GM21717 (cell line): ENCODE measurements at regions not wholly inside any gene's neighbourhood (a gene's known extent, or its start where the extent isn't known, plus 50 kb on each side); places are given as distances from the start of the nearest gene placed in this dataset.
"Not testable (repeated sequence)": the region's sequence is repeated elsewhere in the genome, so short reads cannot be mapped to it uniquely, and the experiment has no call there.

Experiments used
- ATAC-seq: cut with Tn5 transposase; IDR thresholded peaks from one replicate; pipeline ENCODE4 v1.9.1; 2021; ENCODE audit warnings: mild to moderate bottlenecking, moderate library complexity; ENCODE audit not compliant: unreplicated experiment

DNA sequence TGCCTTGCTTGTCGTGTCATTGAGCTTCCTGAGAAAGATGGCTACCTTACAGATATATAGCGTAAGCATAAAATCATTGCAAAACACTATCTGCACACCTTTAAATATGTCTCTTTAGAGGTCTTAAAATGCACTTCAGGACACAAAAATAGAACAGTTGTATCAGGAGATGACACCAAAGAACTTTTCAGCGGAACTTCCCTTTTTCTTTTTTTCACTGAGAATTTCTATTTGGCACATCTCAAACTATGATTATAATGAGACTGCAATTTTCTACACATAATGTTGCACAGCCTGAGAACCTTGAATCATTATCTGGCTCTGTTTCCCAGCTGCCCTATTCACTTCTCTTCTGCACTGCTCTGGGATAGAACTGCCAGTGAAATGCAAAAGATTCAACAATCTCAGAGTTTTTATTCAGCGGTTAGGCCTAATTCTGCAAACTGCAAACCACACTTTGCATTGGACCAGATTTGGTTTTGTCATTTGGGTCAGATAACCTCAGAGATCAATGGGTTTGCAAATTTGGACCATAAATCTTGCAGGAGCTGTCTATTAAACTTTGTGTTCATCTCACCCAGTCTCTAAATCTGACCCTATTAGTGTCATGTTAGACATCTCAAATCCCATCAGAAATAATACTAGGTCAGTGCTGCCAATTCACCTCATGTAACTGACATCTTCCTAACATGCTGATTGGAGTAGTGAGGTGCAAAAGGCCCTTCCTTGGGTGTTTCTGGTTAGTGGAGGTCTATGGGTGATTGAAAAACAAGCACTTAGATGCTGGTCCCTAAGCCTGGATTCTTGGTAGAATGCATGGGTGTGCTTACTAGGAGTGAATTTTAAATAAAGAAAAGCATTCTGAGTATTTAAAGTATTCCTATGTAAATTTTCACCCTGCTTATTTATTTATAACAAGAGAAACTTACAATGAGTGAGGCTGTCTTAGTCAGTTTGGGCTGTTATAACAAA, 382.7 kb downstream of the UTRN start:
- no peak for ATAC-seq

DNA sequence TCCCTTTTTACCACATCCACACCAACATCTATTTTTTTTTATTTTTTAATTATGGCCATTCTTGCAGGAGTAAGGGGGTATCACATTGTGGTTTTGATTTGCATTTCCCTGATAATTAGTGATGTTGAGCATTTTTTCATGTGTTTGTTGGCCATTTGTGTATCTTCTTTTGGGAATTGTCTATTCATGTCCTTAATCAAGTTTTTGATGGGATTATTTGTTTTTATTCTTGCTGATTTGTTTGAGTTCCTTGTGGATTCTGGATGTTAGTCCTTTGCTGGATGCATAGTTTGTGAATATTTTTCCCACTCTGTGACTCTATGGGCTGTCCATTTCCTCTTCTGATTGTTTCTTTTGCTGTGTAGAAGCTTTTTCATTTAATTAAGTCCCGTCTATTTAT, 385.1 kb downstream of the UTRN start:
- not testable (repeated sequence) for ATAC-seq

DNA sequence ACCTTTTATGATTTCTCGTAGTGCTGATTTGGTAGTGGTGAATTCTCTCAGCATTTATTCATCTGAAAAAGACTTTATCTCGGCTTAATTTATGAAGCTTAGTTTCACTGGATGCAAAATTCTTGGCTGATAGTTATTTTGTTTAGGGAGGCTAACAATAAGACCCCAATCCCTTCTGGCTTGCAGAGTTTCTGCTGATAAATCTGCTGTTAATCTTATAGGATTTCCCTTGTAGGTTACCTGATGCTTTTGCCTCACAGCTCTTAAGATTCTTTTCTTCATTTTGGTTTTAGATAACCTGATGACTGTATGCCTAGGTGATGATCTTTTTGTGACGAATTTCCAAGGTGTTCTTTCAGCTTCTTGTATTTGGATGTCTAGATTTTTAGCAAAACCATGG, 388.7 kb downstream of the UTRN start:
- no peak for ATAC-seq

DNA sequence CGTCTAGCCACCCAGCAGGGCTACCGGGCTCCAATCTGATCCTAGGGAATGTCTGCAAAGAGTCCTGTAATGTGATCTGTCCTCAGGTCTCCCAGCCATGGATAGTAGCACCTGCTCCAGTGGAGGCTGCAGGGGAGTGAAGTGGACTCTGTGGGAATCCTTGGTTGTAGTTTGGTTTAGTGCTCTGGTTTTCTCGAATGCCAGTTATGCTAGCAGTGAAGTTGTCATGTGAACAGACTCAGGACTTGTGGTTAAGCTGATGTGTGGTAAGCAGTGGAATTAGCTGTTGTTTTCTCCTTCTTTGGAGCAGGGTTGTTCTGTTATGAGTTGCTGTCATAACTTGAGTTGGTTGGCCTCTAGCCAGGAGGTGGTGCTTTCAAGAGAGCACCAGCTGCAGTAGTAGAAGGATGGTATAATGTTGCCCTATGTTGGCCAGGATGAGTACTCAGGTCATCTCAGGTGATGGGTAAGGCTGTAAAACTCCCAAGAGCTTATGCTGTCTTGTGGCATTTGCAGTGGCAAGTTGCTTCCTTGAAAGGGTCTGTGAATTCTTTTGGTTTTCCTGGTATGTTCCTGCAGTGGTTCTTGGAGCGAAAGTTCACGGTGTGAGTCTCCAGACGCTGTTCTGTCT, 390.2 kb downstream of the UTRN start:
- no peak for ATAC-seq

DNA sequence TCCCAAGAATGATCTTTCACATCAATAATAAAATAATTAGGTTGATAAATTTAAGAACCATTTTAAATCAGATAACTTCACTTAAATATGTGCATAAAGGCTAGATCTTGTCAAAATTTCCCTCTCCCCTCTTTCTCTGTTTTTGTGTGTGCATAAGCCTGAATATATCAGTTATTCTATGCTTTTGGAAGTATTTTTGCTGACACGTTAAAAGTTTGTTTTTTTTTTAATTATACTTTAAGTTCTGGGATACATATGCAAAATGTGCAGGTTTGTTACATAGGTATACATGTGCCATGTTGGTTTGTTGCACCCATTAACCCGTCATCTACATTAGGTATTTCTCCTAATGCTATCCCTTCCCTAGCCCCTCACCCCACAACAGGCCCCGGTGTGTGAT, 391.2 kb downstream of the UTRN start:
- not testable (repeated sequence) for ATAC-seq

DNA sequence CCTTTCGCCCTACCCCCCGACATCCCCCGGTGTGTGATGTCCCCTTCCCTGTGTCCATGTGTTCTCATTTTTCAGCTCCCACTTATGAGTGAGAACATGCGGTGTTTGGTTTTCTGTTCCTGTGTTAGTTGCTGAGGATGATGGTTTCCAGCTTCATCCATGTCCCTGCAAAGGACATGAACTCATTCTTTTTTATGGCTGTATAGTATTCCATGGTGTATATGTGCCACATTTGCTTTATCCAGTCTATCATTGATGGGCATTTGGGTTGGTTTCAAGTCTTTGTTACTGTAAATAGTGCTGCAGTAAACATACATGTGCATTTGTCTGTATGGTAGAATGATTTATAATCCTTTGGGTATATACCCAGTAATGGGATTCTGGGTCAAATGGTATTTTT, 392.1 kb downstream of the UTRN start:
- ATAC-seq = not testable (repeated sequence)

DNA sequence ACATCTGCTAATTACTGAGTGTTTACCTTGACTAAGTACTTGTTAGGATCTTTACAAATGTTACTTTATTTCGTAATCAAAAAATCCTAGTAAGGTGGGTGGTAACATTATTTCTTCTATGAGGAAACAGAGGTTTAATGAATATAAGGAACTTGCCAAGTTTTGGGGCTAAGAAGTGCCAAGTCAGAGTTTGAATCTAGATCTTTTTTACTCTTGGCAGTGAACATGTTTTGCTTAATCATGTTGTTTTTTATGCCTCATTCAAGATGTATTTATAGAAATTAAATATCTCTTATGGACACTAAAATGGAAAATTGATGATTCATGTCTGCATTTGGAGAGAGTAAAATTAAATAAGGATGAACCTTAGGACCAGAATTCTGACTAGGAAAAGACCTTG, 393.7 kb downstream of the UTRN start:
- no peak for ATAC-seq

DNA sequence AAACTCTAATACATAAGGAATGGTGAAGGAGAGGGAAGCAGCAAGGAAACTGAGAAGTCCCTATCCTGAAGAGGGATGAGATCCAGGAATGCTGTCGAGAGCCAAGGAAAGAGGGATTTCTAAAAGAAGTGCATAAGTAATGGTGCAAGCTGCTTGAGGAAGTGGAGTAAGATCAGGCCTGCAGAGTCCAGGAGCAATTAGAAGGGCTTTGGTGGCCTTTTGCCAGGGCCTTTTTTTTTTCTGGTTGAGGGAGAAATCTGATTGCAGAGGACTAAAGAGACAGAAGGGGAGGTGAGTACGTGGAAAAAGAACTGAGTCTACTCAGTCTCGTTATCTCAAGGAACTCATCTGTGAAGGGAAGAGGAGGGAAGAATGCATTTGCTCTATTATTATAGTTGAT, 396.2 kb downstream of the UTRN start:
- ATAC-seq = no peak

DNA sequence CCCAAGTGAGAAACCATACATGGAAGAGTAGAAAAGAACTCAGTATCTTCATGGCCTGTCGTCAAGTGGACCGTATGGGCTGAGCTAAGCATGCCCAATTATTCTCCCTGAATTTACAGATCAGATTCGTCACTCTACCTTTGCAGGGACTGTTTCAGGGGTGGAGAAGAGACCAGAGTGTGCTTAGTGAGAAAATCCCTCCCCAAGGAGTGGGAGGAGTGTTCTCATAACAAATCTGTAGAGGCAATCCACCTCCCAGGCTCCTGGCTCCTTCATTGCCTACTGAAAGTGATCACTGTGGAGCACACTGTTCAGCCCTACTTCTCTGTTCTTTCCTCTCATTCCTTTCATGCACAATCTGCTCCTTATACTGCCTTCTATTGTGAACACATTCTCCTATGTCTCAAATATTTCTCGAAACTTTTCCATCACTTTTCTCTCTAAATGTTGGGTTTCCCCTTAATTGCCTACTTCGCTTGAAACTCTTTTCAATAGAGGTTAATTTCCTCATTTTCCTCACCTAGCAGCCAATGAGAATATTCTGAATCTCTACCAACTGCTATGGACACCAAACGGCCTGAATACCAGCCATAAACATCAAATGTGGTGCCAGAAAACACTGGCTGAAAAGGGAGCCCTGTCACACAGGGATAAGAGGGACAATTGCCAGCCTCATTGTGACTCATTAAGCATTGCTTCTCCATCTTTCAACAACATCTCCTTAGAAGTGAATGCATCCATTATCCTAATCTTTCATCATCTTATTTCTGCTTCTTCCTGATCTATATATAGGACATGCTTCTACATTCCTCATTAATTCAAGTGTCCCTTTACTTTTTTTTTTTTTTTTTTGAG, 398.3 kb downstream of the UTRN start:
- no peak for ATAC-seq

DNA sequence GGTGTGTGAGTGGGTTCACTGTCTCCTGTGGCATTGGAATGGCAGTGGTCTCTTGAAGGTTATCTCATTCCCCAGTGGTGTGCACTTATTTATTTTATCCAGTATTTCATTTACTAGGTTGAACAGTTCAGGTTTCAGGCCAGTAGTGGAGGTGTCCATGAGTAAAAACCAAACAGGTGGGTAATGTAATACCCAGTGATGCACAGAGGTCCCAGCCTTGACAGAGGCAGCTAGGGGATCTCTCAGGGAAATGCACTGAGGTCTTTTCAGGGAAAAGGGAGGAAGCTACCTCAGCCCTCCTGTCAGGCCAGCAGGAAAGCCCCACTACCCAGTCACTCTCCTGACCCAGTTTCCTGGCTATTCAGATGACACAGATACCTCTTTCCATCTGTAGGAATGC, 403.6 kb downstream of the UTRN start:
- ATAC-seq = no peak

DNA sequence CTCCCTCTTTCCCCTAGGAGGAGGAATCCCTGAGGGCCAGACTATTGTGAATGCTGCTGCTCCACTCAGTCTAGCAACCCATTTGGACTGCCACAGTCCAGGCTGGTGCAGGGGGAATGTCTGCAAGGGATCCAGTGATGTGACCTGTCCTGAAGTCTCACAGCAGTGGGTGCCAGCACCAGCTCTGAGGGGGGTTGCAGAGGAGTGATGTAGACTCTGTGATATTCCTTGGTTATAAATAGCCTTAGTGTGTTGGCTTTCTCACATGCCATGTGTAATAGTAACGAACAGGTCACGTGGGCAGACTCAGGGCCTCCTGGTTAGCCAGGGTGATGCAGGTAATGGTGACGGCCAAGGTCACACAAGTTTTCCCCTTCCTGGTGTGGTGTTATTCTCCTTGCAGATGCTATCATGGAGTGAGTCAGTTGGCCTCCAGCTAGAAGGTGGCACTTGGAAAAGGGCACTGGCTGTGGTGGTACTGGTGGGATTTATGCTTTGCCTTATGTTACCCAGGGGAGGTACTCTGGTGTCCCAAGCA, 404.4 kb downstream of the UTRN start:
- ATAC-seq = no peak

DNA sequence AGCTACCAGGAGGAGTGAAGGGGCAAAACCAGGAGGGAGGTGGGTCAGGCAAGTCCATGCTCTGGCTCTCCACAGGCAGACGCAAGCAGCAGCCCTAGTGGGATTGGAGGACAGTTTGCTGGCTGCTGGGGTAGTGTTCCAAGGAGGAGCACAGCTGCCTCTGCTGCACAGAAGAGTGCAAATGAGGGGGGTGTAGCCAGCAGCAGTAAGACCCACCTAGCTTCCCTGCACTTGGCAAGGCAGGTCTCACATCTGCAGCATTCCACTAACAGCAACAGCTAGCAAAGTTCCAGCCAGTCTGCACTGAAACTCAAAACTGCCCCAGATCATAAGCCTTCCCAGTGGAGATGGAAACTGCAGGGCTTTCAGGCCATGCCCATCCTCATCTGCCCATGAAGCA, 405.0 kb downstream of the UTRN start:
- ATAC-seq = no peak

DNA sequence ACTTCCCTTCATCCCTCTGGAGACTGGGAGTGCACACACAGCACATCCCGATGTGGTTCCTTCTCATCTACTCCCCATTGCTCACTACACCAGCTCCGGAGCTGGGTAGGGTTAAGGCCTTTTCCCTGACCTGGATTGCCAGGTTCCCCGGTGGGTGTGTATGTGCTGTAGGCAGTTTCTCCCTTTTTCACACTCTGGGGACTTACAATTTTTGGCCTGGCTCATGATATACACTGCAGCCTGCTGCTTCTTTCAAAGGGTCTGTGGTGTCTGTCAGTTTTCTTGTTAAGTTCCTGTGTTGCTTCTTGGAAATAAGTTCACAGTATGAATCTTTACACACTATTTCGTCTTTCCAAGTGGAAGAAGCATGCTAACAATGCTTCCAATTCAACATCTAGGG, 405.5 kb downstream of the UTRN start:
- ATAC-seq = no peak

DNA sequence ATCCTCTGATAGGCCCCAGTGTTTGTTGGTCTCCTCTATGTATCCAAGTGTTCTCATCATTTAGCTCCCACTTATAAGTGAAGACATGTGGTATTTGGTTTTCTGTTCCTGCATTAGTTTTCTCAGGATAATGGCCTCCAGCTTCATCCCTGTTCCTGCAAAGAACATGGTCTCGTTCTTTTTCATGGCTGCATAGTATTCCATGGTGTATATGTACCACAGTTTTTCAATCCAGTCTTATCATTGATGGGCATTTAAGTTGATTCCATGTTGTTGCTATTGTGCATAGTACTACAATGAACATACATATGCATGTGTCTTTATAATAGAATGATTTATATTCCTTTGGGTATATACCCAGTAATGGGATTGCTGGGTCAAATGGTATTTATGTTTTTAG, 406.9 kb downstream of the UTRN start:
- not testable (repeated sequence) for ATAC-seq

DNA sequence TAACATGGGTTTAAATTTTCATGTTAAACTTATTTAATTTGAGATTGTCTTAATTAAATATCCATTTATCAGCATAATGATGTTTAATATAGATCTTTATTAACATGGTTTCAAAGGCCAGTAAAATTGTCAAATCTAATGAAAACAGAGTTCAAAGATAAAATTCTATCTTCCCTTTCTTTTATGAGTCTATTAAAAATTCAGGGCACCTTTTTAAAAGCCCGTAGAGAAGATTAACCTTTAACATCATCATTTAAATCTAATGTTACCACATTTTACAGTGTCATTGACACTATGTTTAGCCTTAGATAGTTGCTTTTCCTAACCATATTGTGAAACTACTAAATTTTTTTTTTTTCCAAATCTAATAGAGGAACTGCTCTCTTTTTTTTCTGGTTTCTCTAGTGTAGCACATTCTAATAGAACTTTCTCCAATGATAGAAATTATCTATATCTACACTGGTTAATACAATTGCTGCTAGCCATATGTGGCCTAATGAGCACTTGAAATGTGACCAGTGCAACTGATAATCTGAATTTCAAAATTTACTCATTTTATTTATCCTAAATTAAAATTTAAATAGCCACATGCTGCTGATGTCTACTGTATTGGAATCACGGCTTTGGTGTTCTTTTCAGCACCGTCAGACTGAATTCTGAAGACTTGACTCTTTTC, 410.9 kb downstream of the UTRN start:
- ATAC-seq = no peak

DNA sequence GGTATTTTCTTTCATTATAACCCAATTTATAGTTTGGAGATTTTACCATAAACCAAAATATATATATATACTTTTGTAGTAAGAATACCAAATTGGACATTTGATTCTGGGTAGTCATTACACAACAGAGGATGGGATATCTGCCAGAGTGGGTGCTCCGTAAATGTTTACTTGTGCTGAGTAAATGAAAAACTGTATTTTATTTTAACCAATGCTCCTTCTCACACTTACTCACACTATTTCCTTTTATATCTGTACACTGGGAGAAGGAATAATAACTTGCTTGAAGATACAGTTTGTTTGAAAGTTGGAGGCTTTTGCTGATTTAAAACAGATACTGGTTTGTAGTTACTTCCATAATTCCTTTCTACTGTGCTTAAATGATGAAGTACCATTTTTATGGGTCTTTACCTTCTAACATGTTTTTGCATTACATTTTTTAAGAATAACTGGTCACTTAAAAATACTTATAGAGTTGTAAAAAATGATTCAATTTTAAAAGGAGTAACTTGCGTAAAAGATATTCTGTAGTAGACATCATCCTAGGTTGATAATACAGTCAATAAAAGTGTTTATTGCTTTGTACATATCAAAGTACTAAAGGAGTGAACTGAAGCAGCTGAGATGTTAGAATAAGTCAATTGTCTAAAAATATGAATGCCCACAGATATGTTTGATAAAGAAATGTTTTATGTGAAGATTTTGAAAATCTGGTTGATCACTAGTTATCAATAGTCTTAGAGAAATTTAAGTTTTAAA, 411.7 kb downstream of the UTRN start:
- ATAC-seq = no peak

DNA sequence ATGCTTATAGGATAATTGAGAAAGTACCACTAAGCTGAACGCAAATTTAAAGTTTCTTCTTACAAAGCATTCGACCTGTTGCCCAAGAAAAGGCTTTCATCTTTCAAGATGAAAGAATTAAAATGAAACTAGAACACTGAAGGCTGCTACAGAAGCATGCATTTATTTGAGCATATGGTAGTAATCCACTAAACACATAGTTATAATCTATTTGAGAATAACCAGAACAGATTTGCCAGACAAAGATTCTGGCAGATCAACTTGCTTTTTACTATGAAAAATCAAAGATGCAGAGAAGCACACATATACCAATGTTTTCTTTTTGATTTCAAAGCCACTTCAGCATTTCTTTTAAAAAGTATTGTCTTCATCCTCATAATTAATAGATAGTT, 412.2 kb downstream of the UTRN start:
- no peak for ATAC-seq

DNA sequence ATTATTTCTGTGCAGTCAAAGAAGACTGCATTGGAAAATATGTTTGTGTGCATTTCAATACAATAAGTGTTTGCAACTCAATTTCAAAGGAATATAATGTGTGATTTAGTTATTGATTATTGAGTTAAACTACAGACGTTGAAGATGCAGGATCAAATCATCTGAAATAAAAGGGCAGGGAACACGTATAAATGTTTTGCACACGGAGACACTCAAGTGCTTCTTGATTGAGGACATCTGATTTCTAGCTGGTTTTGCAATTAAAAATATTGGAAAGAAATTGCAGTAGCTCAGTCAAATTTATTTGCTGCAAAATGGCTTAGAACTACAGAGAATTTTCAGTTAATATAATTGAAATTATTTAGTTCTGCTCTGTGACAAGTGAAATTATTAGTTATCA, 412.7 kb downstream of the UTRN start:
- no peak for ATAC-seq

DNA sequence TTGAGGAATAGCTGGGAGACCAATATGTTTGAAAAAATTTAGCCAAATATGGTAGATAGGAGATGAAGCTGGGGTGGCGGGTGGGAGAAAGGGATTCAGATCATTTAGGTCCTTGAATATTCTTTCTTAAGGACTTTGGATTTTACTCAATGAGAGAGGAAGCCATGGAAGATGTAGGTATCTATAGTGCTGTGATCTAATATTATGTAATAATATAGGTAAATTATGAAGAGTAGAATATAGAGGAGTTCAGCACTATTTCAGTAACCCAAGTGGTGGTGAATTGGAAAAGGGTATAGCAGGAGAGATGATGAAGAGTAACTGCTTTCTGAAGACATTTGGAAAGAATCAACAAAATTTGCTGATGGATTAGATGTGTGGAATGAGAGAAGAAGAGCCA, 417.6 kb downstream of the UTRN start:
- no peak for ATAC-seq

DNA sequence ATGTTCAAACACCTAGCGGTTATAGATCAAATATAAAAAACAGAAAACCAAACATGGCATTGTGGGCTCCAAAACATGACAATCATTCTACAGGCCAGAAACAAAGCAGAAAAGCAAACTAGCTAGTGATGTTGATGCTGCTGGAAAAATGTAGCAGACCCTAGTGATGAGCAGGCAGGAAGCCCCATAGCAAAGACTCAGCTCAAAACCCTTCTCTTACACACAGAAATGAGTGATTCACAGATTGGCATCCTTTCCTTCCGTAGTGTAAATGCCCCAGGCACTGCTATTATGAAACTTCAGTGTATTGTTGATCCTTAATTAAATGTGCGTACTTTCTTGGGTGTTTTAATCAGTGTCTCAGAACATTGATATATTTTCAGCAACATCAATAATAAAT, 425.1 kb downstream of the UTRN start:
- no peak for ATAC-seq
